ENCODE measurements at regions not wholly inside any gene's neighbourhood (a gene's known extent, or its start where the extent isn't known, plus 50 kb on each side); places are given as distances from the start of the nearest gene placed in this dataset.

DNA sequence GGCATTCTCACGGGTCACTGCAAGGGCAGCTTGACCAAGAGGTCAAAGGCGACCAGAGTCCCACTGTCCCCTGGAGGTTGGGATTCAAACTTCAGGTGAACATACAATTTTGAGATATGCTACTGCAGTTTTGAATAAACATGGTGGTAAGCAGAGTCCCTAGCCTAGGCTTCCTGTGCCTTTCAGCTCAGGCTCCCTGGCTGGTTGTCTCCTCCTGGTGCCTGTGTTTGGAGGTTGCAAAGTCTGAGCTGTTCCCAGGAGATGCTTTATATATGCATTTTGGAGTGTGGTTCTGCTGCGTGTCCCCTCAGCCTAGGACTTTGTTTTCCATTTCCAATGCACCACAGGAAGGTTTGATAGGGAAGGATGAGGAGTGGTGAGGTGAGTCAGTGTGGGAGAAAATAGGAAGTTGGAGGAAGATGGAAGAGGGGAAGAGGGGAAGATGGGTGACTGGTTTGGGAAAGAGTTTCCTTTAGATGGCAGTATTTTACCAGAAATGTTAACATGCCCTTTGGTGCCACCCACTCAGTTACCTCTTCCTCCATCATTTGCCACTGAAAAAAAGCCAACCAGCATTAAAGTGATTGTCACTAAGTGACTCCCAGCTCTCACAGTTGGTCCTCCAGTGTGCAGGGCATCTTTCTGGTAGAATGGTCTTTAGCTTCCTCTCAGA, 211.7 kb upstream of the AGTR2 start:
- Mint-ChIP-seq H3K36me3 (ENCODE audit: insufficient read depth in 1 of 3, low read depth in 3 of 3) (peaks cover 2 to 46% (median 21%) of the 10 kb centered on the region in 3 experiments; a peak in 6 of 7 replicates), H3K4me3 (no peak overlapping the region), H3K27me3 (ENCODE audit: low read depth) (peaks cover 2% of the 10 kb centered on the region; the same call in 1 of the 2 replicates), H3K4me1 (peaks cover 65 to 66% of the 10 kb centered on the region in 2 experiments), H3K27ac (peak overlapping the region in 1 of 3 experiments; percentile 40; a peak in 2 of 7 replicates), H3K9me3 (peaks cover 0 to 10% of the 10 kb centered on the region in 2 experiments; a peak in 2 of 5 replicates)
- Histone ChIP-seq H3K27me3 (ENCODE audit: insufficient read depth, low read length) (no peaks in the 10 kb centered on the region), H3K4ac (ENCODE audit: low read depth, low read length) (no peak overlapping the region), H3K9me3 (ENCODE audit: control insufficient read depth, low read depth, low read length) (no peaks in the 10 kb centered on the region), H2AFZ (ENCODE audit: low read length) (no peak overlapping the region), H2BK20ac (ENCODE audit: low read depth, low read length, poor library complexity, severe bottlenecking) (no peak overlapping the region), H3K56ac (ENCODE audit: insufficient read length, low read depth, low read length) (no peak overlapping the region), H3K4me1 (ENCODE audit: insufficient read depth, low read length) (peaks cover 20% of the 10 kb centered on the region; the same call in 1 of the 2 replicates), H3K4me2 (ENCODE audit: insufficient read depth, insufficient read length, low read length) (no peak overlapping the region), H2BK120ac (ENCODE audit: low read depth, low read length, poor library complexity, severe bottlenecking) (no peak overlapping the region), H3K18ac (ENCODE audit: insufficient read length, low read depth, low read length) (no peak overlapping the region), H3K9ac (ENCODE audit: extremely low read depth, insufficient read length, low read length) (no peak overlapping the region), H4K5ac (ENCODE audit: insufficient read length, low read depth, low read length) (no peak overlapping the region), H3K14ac (ENCODE audit: insufficient read depth, low read length) (no peak overlapping the region), H2BK12ac (ENCODE audit: insufficient read length, low read depth, low read length) (no peak overlapping the region), H3K79me2 (ENCODE audit: insufficient read depth, low read length) (peaks cover 41% of the 10 kb centered on the region; the same call in 1 of the 2 replicates), H3K27ac (ENCODE audit: insufficient read length, low read depth, low read length) (no peak overlapping the region), H2AK5ac (ENCODE audit: insufficient read length, low read length) (no peak overlapping the region), H4K91ac (ENCODE audit: insufficient read length, low read depth, low read length) (no peak overlapping the region), H4K8ac (replicated peaks; ENCODE audit: insufficient read length, low read depth, low read length) (no peak overlapping the region), H3K79me1 (ENCODE audit: insufficient read depth, low read depth, low read length, poor library complexity, severe bottlenecking) (peaks cover 9% of the 10 kb centered on the region), H3T11ph (ENCODE audit: low read length) (no peak overlapping the region), H2BK15ac (ENCODE audit: low read depth, low read length) (no peak overlapping the region), H3K23ac (ENCODE audit: insufficient read length, low read depth, low read length) (no peak overlapping the region), H4K20me1 (ENCODE audit: control insufficient read depth, insufficient read depth, insufficient read length) (peaks cover 4% of the 10 kb centered on the region), H2BK5ac (ENCODE audit: insufficient read length, low read length) (no peak overlapping the region), H3K23me2 (ENCODE audit: insufficient read length, low read depth, low read length, poor library complexity, severe bottlenecking) (no peaks in the 10 kb centered on the region)
- DNase-seq: peak; percentile 29
- peak; percentile 52; the same call in 2 of the 3 replicates for TF ChIP-seq CTCF (conservative IDR thresholded peaks at IDR 0.05)
- WGBS (ENCODE audit: extremely low coverage, insufficient read length, low lambda C conversion rate): no CpG with 5 or more reads among the region's 3 CpGs
